Left ventricle myocardium inferior (tissue), 1 donor: ENCODE measurements at regions not wholly inside any gene's neighbourhood (a gene's known extent, or its start where the extent isn't known, plus 50 kb on each side); places are given as distances from the start of the nearest gene placed in this dataset.

Experiments
- DNase-seq: peaks from one replicate; pipeline ENCODE4 v3.0.0-alpha.2; 2020
- H3K27ac ChIP-seq: fragments of 200-600 bp; replicated peaks from 2 replicates; pipeline ENCODE4 v1.8.0; 2021
- H3K27me3 ChIP-seq: fragments of 200-600 bp; 2 replicates; pipeline ENCODE4 v1.8.0; 2021; ENCODE audit warnings: low read depth
- H3K36me3 ChIP-seq: fragments of 200-600 bp; 2 replicates; pipeline ENCODE4 v1.8.0; 2021
- H3K4me1 ChIP-seq: fragments of 200-600 bp; 2 replicates; pipeline ENCODE4 v1.8.0; 2021
- H3K4me3 ChIP-seq: fragments of 200-600 bp; 2 replicates; pipeline ENCODE4 v1.8.0; 2021; ENCODE audit warnings: mild to moderate bottlenecking, moderate library complexity
- H3K9me3 ChIP-seq: fragments of 200-600 bp; replicated peaks from 2 replicates; pipeline ENCODE4 v1.8.0; 2021
- CTCF ChIP-seq: fragments of 200-600 bp; IDR thresholded peaks from 2 replicates; pipeline ENCODE4 v1.8.0; 2021; ENCODE audit warnings: antibody characterized with exemption, mild to moderate bottlenecking, borderline replicate concordance
- intact Hi-C: fragments of 100-400 bp; cut with micrococcal nuclease; formaldehyde crosslinking; loops from one replicate; pipeline ENCODE4 v1.11.0; 2022
- donor health status: DM: no; HTN: yes; CAD: no; lungs with severe emphysema.

- Histone ChIP-seq H3K36me3 (no peaks in the 10 kb centered on the region), H3K4me1 (no peaks in the 10 kb centered on the region), H3K9me3 (no peaks in the 10 kb centered on the region), H3K27me3 (no peaks in the 10 kb centered on the region), H3K4me3 (no peak overlapping the region), H3K27ac (no peak overlapping the region)
- intact Hi-C loops: no loop called here
- no peak for TF ChIP-seq CTCF
- DNase-seq: no peak
These were observed 959.7 kb upstream of the LCORL start for GRCh38 chr4:18981234-18981615.

DNA sequence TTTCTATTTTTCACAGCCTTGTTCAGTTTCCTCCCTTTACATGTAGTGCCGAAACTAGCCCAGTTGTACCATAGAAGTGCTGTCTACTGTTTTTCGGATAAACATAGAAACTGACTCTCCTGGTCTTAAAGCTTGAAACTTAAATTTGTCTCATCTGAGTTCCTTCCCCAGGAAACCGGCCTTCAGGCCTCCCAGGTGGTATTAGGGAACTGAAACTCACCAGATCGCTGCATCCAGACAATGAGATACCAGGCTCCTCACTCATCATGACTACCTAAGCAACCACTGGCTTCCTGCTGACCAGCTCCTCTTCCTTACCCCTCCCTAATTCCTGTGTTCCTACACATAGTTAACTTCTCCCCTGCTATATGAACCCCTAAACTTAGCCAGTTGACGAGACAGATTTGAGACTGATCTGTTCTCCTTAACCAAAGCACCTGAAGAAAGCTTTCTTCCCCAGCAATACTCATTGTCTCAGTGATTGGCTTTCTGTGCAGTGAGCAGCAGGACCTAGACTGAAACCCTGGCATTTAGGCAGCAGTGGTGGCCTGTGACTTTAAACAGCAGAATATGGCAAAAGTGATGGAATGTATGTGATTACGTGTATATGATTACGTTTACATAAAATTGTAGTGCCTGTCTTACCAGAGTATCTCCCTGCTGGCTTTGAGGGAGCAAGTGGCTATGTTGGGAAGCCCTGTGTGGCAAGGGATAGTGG, 959.1 kb upstream of the LCORL start:
- Histone ChIP-seq H3K27ac (no peak overlapping the region), H3K4me1 (no peaks in the 10 kb centered on the region), H3K27me3 (no peaks in the 10 kb centered on the region), H3K4me3 (no peak overlapping the region), H3K36me3 (no peaks in the 10 kb centered on the region), H3K9me3 (no peaks in the 10 kb centered on the region)
- TF ChIP-seq CTCF: no peak
- no peak for DNase-seq
- intact Hi-C loops: no loop called here

DNA sequence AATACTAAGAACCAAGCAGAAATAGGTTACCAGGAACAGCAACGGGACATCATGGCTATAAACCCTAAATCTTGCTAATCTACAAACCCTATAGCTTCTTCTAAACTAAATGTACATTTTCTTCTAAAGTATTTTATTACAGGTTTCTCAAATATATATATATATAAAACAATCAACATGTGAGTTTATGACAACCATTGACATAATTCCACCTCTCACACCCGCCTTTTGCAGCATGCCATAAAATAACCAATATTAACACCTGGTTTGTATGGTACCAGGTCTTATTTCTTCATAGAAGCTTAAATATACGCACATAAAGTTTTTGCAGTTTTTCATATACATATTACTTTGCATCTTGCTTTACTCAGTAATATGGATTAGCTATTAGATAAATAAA, 955.3 kb upstream of the LCORL start:
- H3K27me3 ChIP-seq: no peaks in the 10 kb centered on the region
- no peak overlapping the region for H3K4me3 ChIP-seq
- H3K9me3 ChIP-seq: peaks cover 5% of the 10 kb centered on the region
- intact Hi-C loops: no loop called here
- no peaks in the 10 kb centered on the region for H3K4me1 ChIP-seq
- DNase-seq: no peak
- no peaks in the 10 kb centered on the region for H3K36me3 ChIP-seq
- TF ChIP-seq CTCF: no peak
- no peak overlapping the region for H3K27ac ChIP-seq

DNA sequence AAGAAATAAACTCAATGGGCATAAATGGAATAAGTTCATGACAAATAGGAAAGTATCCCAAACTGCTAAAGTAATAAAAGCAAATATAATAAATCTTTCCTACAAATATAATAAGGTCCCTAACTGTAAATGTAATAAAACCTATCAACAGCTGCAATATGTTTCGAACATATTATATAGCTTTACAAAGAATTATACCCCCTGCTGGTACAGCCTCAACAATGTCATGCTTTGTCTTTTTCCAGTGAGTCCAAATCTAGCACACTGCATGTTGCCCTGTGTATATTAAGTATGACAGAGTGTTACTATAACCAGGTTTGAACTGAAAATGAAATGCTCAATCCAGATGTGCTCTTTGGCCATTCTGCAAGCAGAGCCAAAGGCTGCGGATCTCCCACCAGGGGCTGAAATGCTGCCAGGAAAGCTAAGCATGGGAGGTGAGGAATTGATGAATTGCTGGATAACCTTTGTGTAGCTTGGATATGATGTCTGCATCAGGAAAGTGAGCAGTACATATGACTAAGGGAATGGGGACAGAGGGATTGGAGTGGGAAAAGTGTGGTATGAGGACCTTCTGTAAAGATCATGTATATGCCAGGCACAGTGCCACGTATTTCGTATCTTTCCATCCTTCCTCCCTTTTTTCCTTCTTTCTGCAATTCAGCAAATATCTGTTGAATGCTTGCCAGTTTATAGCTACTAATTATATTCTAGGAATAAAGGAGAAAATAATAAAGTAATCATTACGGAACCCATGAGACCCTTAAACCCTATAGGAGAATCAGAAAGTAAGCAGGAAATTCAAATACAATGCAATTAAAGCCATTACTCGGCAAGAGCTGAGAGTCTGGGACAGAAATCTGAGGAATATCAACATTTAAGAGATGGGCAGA, 954.6 kb upstream of the LCORL start:
- TF ChIP-seq CTCF: no peak
- H3K27ac ChIP-seq: no peak overlapping the region
- peaks cover 13% of the 10 kb centered on the region for H3K9me3 ChIP-seq
- no peaks in the 10 kb centered on the region for H3K36me3 ChIP-seq
- no peaks in the 10 kb centered on the region for H3K27me3 ChIP-seq
- intact Hi-C loops: no loop called here
- H3K4me1 ChIP-seq: no peaks in the 10 kb centered on the region
- H3K4me3 ChIP-seq: no peak overlapping the region
- DNase-seq: no peak

GRCh38 chr4:18973296-18973695, 951.7 kb upstream of the LCORL start:
- H3K36me3 ChIP-seq: no peaks in the 10 kb centered on the region
- TF ChIP-seq CTCF: no peak
- no peaks in the 10 kb centered on the region for H3K27me3 ChIP-seq
- no peak overlapping the region for H3K27ac ChIP-seq
- H3K4me1 ChIP-seq: no peaks in the 10 kb centered on the region
- H3K4me3 ChIP-seq: no peak overlapping the region
- H3K9me3 ChIP-seq: peaks cover 32% of the 10 kb centered on the region
- no peak for DNase-seq
- intact Hi-C loops: no loop called here
